PC-9 (cell line): ENCODE measurements at regions not wholly inside any gene's neighbourhood (a gene's known extent, or its start where the extent isn't known, plus 50 kb on each side); places are given as distances from the start of the nearest gene placed in this dataset.

ENCODE experiments used
- BruUV-seq: library from RNA; stranded (reverse); fragments of 400-500 nt; replicated peaks from 2 replicates; lab custom pipeline; 2021; lab: Mats Ljungman, UMichigan
- CTCF ChIA-PET: fragments of 300-600 bp; sonication (Branson Sonifier 250); formaldehyde crosslinking; loops from one replicate; lab custom pipeline; 2022; ENCODE audit warnings: antibody characterized with exemption; lab: Charles Lee
- POLR2A ChIA-PET: fragments of 300-600 bp; sonication (Branson Sonifier 250); formaldehyde crosslinking; loops from one replicate; lab custom pipeline; 2022; ENCODE audit warnings: antibody characterized with exemption; ENCODE audit not compliant: unreplicated experiment; lab: Charles Lee
- DNase-seq, 2 experiments: peaks; one replicate each; pipeline versions ENCODE4 v3.0.0 to v3.0.0-alpha.2; 2015 to 2022; ENCODE audit warnings: mixed read lengths in 1 of 2
- H2AFZ ChIP-seq: fragments of 200-600 bp; sonication (generic); 2 replicates; pipeline ENCODE4 v1.8.1; 2017; ENCODE audit warnings: antibody characterized with exemption
- H3F3A ChIP-seq: fragments of 200-600 bp; sonication (generic); 2 replicates; pipeline ENCODE4 v1.8.1; 2017; ENCODE audit warnings: antibody characterized with exemption, mild to moderate bottlenecking, low read depth; ENCODE audit not compliant: insufficient read depth
- H3K27ac ChIP-seq: fragments of 200-600 bp; sonication (generic); 2 replicates; pipeline ENCODE4 v1.6.1; 2016; ENCODE audit warnings: mixed run types
- H3K27me3 ChIP-seq: fragments of 200-600 bp; sonication (generic); 2 replicates; pipeline ENCODE4 v1.6.1; 2016; ENCODE audit warnings: low read depth, mixed run types; ENCODE audit not compliant: insufficient read depth
- H3K36me3 ChIP-seq: fragments of 200-600 bp; sonication (generic); 2 replicates; pipeline ENCODE4 v1.6.1; 2016; ENCODE audit warnings: low read depth, mixed run types
- H3K4me1 ChIP-seq: fragments of 200-600 bp; sonication (generic); replicated peaks from 2 replicates; pipeline ENCODE4 v1.6.1; 2016; ENCODE audit warnings: mixed run types; ENCODE audit not compliant: insufficient read depth
- H3K4me2 ChIP-seq: fragments of 200-600 bp; sonication (generic); 2 replicates; pipeline ENCODE4 v1.6.1; 2017; ENCODE audit warnings: mixed run types
- H3K4me3 ChIP-seq: fragments of 200-600 bp; sonication (generic); 2 replicates; pipeline ENCODE4 v1.6.1; 2016; ENCODE audit warnings: mixed run types
- H3K79me2 ChIP-seq: fragments of 200-600 bp; sonication (generic); 2 replicates; pipeline ENCODE4 v1.6.1; 2017; ENCODE audit warnings: low read depth, mixed run types
- H3K9me2 ChIP-seq: fragments of 200-600 bp; sonication (generic); 2 replicates; pipeline ENCODE4 v1.8.1; 2017; ENCODE audit warnings: mild to moderate bottlenecking; ENCODE audit not compliant: insufficient read depth
- H3K9me3 ChIP-seq: fragments of 200-600 bp; sonication (generic); 2 replicates; pipeline ENCODE4 v1.8.1; 2016; ENCODE audit warnings: low read depth; ENCODE audit not compliant: insufficient read depth
- H4K20me1 ChIP-seq: fragments of 200-600 bp; sonication (generic); 2 replicates; pipeline ENCODE4 v1.8.1; 2017; ENCODE audit not compliant: insufficient read depth
- EZH2 ChIP-seq: fragments of 200-600 bp; sonication (generic); IDR thresholded peaks from 2 replicates; pipeline ENCODE4 v1.8.0; 2017; ENCODE audit warnings: antibody characterized with exemption, low read depth
- intact Hi-C: fragments of 100-400 bp; cut with micrococcal nuclease; formaldehyde crosslinking; loops from one replicate; pipeline ENCODE4 v1.10.0; 2022; ENCODE audit not compliant: unreplicated experiment
- TF ChIP-seq, protein P1 (sequence below): fragments of 200-600 bp; sonication (generic); conservative IDR thresholded peaks from 2 replicates; pipeline ENCODE4 v1.6.1; 2017; ENCODE audit warnings: mixed run types, antibody characterized with exemption, mild to moderate bottlenecking, moderate library complexity

DNA sequence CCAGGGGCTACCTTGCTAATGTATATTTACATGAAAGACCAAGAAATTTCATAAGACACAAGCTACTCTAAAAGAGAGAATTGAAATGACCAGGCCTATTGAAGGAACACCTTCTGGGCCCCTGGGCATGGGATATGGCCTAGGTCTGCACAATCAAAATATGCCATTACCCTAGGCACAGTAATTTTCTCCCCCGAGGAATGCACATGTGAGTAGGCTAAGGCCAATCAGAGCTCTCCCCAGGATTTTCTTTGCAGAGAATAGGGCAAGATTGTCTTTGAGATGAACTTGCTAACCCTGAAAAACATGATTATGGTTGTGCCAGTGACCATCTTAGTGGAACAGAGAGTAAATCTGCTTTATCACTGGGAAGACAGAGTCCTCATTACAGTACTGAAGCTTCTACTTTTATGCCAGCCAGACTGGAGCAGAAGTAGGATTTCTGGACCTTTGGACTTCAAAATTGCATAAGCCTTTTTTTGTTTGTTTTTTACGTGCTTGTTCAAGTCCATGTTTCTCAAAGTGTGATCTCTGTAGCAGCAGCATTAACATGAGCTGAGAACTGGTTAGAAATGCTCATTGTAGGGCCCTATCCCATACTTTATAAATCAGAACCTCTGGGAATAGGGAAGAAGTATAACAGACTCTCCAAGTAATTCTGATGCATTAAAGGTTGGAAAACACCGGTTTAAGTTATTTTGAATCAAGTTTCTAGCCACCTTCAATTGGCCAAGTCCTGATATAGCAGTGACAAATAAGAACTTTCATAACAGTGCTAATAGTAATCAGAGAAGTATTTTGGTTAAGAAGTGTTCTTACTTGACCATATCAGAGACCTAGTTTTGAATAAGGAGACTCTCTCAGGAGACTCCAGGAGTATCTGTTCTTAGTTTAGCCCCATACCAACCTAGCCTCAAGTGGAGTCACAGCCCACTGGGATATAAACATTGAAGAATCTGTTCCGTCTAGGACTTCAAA, 112.9 kb downstream of the LMO3 start:
- H3K79me2 ChIP-seq, result no peaks in the 10 kb centered on the region
- ChIA-PET POLR2A (no interaction called here), CTCF (no interaction called here)
- no peak overlapping the region for H3K4me2 ChIP-seq
- H3K9me2 ChIP-seq, result no peaks in the 10 kb centered on the region
- H2AFZ ChIP-seq, result no peak overlapping the region
- no peak for DNase-seq
- no peak for TF ChIP-seq EZH2
- TF ChIP-seq, protein P1, sequence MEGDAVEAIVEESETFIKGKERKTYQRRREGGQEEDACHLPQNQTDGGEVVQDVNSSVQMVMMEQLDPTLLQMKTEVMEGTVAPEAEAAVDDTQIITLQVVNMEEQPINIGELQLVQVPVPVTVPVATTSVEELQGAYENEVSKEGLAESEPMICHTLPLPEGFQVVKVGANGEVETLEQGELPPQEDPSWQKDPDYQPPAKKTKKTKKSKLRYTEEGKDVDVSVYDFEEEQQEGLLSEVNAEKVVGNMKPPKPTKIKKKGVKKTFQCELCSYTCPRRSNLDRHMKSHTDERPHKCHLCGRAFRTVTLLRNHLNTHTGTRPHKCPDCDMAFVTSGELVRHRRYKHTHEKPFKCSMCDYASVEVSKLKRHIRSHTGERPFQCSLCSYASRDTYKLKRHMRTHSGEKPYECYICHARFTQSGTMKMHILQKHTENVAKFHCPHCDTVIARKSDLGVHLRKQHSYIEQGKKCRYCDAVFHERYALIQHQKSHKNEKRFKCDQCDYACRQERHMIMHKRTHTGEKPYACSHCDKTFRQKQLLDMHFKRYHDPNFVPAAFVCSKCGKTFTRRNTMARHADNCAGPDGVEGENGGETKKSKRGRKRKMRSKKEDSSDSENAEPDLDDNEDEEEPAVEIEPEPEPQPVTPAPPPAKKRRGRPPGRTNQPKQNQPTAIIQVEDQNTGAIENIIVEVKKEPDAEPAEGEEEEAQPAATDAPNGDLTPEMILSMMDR, result no peak
- no TSS peak for BruUV-seq
- H3K27ac ChIP-seq, result no peak overlapping the region
- intact Hi-C loops, result no loop called here
- H3K4me1 ChIP-seq, result no peaks in the 10 kb centered on the region
- H3F3A ChIP-seq, result no peaks in the 10 kb centered on the region; the same call in 1 of the 2 replicates
- H3K4me3 ChIP-seq, result no peak overlapping the region
- peaks cover 3% of the 10 kb centered on the region; the same call in 1 of the 2 replicates for H3K9me3 ChIP-seq
- H3K27me3 ChIP-seq, result no peaks in the 10 kb centered on the region
- H4K20me1 ChIP-seq, result no peaks in the 10 kb centered on the region
- H3K36me3 ChIP-seq, result no peaks in the 10 kb centered on the region

DNA sequence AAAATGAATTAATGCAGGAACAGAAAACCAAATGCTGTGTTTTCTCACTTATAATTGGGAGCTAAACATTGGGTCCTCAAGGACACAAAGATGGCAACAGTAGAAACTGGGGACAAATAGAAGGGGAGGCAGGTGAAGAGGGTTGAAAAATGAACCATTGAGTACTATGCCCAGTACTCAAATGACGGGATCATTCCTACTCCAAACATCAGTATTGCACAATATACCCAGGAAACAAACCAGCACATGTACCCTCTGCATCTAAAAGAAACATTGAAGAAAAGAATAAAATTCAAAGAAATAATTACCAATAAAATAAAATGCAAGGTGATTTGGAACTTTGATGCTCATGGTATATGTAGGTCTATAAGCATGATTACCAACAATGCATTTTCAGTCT, 110.8 kb downstream of the LMO3 start:
- POLR2A ChIA-PET, result no interaction called here
- no peak overlapping the region for H2AFZ ChIP-seq
- intact Hi-C loops, result no loop called here

More for the DNA sequence above, 110.8 kb downstream of the LMO3 start:
- CTCF ChIA-PET, result no interaction called here
- Histone ChIP-seq H3F3A (no peaks in the 10 kb centered on the region; the same call in 1 of the 2 replicates), H3K9me2 (no peaks in the 10 kb centered on the region; the same call in 1 of the 2 replicates), H3K4me3 (no peak overlapping the region), H4K20me1 (no peaks in the 10 kb centered on the region), H3K36me3 (no peaks in the 10 kb centered on the region), H3K9me3 (peaks cover 3% of the 10 kb centered on the region; the same call in 1 of the 2 replicates), H3K27me3 (no peaks in the 10 kb centered on the region), H3K4me1 (no peaks in the 10 kb centered on the region), H3K4me2 (no peak overlapping the region), H3K27ac (no peak overlapping the region), H3K79me2 (no peaks in the 10 kb centered on the region)
- no peak for TF ChIP-seq EZH2
- TF ChIP-seq, protein P1, result no peak
- DNase-seq, result no peak
- no TSS peak for BruUV-seq
